Left forelimb (tissue), 1 donor: ENCODE measurements at regions not wholly inside any gene's neighbourhood (a gene's known extent, or its start where the extent isn't known, plus 50 kb on each side); places are given as distances from the start of the nearest gene placed in this dataset.
"Not testable (repeated sequence)": the region's sequence is repeated elsewhere in the genome, so short reads cannot be mapped to it uniquely, and the experiment has no call there.

Source experiments
- DNase-seq: peaks from one replicate; pipeline ENCODE4 v3.0.0-alpha.2; 2018; ENCODE audit warnings: low spot score

GRCh38 chr9:42325561-42325960 is 142.1 kb downstream of the SPATA31A6 start:
- not testable (repeated sequence) for DNase-seq

GRCh38 chr9:42326482-42326881 is 143.0 kb downstream of the SPATA31A6 start:
- DNase-seq = not testable (repeated sequence)

DNA sequence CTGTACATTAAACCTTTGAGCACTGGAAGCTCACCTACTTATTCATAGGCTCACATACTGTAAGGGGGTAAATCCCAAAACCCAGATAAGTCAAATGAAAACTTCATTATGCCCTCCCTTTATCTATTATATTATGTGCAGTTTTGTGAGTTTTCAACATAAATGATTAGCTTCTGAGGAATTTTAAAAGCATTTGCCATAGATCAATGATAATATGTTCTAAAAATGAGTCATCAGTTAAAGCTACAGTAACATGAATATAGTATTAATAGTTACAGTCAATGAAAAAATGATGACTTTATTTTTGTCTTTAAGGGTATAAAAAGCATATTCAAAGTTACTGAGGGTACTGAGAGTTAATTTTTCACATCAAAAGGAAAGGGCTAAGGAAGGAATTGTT is 151.9 kb downstream of the SPATA31A6 start:
- DNase-seq = not testable (repeated sequence)

GRCh38 chr9:42335984-42336657 is 152.7 kb downstream of the SPATA31A6 start:
- not testable (repeated sequence) for DNase-seq

GRCh38 chr9:42338275-42338674 is 154.8 kb downstream of the SPATA31A6 start:
- DNase-seq = not testable (repeated sequence)

DNA sequence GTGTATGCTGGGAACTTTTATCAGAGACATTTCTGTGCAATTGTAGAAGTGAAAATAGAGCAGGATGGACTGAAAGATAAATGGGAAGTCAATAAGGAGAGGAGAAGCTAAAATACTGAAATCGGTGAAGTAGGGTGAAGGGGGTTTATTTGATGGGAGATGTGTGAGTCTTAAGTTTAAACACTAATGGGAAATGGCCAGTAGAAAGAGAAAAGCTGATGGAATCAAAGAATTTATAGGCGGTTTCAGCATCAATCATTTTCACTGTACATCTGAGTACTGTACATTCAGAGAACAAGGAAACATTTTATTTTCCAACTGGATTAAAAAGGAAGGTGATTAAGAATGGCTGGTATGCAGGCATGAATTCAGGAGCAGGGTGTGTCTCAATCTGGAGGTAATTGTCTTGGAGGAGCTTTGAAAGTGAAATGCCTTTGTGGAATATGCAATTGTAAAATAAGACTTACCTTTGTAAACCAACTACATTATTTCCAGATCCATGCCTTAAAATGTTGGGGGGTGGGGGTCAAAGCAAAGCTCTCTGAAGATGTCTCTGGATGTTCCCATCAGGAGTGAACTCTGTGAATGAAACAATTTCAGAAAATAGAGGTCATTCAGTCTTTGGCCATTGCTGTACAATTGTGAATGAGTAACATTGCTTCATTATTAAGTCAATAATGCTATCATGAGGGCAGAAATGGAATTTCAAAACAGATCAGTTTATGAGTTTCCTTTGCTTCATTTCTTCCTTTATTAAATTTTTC is 156.4 kb downstream of the SPATA31A6 start:
- DNase-seq = not testable (repeated sequence)

GRCh38 chr9:42340435-42340723 is 156.9 kb downstream of the SPATA31A6 start:
- not testable (repeated sequence) for DNase-seq

DNA sequence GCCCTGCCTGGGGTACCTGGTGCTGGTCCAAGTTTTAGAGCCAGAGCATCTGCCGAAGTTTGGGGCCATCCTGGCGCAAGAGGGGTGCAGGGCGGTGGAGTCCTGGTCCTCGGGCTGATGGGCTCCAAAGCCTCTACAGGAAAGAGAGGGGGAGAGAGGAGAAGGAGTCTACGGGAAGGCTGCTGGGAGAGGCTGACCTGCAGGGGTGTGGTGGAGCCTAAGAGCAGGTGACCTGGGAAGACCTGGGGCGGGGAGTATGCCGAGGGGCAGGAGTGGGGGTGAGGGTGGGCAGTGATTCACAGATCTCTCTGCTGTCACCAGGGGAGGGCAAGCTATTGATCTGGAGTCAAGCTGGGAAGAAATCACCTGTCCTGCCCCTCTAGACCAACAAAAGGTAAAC is 158.4 kb downstream of the SPATA31A6 start:
- DNase-seq = not testable (repeated sequence)

GRCh38 chr9:42342297-42342696 is 158.8 kb downstream of the SPATA31A6 start:
- DNase-seq = not testable (repeated sequence)

GRCh38 chr9:42344508-42344907 is 161.0 kb downstream of the SPATA31A6 start:
- not testable (repeated sequence) for DNase-seq

DNA sequence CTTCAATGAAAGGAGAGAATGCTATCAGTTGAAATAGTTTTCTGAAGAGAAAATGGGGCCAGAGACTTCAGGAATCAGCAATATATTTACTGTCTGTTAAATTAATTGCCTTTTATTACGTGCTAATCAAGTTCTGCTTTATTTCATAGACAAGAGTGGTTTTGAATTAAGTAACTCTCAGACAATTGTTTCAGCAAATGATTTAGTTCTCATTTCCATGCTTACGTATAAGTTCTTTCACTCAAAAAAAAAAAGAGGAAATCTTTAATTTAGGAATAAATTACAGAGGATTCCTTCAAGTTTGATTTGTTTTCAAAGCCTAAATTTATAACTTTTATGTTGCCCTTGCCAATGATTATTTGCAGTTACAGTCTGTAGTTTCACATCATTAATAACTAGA is 163.5 kb downstream of the SPATA31A6 start:
- DNase-seq = not testable (repeated sequence)

- not testable (repeated sequence) for DNase-seq
Observed at GRCh38 chr9:42349181-42349580, 165.7 kb downstream of the SPATA31A6 start.

DNA sequence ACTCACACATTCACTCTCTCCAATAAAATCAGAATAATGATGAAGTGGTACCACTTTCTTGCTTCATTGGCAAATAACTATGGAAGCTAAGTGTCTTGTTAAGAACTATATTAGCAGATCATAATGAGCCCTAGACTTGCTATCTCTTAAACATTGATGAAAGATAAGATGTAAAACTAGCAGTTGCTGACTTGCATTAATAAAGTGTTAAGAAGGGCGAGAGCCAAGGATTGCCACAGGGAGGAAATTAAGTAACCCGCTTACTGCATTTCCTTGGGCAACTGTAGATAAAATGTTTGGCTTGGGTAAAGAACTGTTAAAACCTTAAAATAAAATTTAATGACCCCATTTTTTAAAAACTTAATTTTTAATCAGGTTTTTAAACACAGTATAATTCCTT is 167.0 kb downstream of the SPATA31A6 start:
- not testable (repeated sequence) for DNase-seq

DNA sequence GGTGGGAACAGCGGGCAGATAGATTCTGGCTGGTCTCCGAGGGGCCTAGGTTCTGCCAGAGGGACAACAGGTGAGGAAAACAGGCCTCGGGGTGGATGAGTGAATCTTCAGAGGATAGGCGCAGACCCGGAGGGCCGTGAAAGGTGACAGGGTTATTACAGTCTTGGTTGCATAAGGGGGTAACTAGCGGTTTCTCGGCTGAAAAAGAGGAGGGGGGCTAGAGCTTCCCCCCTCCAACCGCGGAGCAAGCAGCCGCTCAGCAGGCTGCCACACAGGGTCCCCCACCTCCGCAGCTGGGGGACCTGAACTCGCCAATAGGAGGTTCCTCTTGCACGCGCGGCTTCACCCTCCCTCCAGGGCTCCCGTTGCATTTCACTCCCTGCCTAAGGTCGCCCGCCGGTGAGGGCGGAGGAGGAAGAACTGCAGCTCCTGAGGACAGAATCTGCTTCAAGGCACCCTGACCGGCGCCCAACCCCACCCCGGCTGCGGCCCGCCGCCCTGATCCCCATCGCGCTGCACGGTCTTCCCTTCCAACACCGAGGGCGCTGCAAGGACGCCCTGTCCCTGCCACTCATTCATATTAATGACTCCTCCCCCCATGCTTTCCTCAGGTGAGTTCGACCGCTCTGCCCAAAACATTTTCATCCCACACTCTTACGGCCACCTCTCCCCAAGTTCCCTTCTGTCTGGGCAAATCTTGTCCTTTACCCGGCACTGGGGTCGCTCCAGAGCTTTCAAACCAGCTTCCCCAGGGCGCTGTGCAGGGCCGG is 174.3 kb downstream of the SPATA31A6 start:
- DNase-seq = not testable (repeated sequence)

- not testable (repeated sequence) for DNase-seq
Observed at GRCh38 chr9:42358626-42359247, 175.3 kb downstream of the SPATA31A6 start.

- not testable (repeated sequence) for DNase-seq
Observed at GRCh38 chr9:42364410-42365243, 181.2 kb downstream of the SPATA31A6 start.

GRCh38 chr9:42365244-42365945 is 181.9 kb downstream of the SPATA31A6 start:
- not testable (repeated sequence) for DNase-seq

DNA sequence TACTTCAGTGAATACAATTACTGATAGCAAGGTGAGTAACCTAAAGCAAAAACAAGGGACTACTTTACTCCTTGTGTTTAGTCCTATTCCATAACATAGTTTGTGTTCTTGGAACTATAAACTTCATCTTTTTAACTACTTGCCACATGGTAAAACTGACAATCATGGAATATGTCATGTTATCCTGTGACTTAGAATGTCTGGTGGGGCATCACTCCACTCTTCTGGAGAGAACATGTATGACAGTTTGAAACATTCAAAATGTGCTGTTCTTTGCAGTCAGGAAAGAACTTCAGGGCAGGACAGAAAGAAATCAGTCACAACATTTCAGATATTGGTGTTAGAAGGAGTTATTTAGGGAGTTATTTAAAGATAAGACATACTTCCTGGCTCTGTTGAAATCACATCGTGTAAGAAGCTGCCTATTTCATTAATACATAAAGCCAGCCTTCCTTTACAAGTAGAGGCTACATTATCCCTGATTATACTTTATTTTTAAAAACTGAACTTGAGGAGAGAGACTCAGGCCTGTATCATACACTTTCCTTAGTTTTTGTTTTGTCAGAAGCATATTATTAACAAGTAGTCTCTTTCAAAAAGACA is 184.9 kb downstream of the SPATA31A6 start:
- DNase-seq = not testable (repeated sequence)

GRCh38 chr9:42370172-42370571 is 186.7 kb downstream of the SPATA31A6 start:
- not testable (repeated sequence) for DNase-seq

GRCh38 chr9:42371417-42371816 is 188.0 kb downstream of the SPATA31A6 start:
- DNase-seq = not testable (repeated sequence)
